ENCODE measurements at regions not wholly inside any gene's neighbourhood (a gene's known extent, or its start where the extent isn't known, plus 50 kb on each side); places are given as distances from the start of the nearest gene placed in this dataset.

GRCh38 chr4:141390571-141390970 is 169.9 kb downstream of the ZNF330 start:
- Histone ChIP-seq H3K4me1 (ENCODE audit: control insufficient read depth in 1 of 2, insufficient read depth in 2 of 2, low read depth in 1 of 2, low read length in 1 of 2) (no peaks in the 10 kb centered on the region; a peak in 1 of 4 replicates), H3K4me2 (no peak overlapping the region), H2AFZ (ENCODE audit: low read depth) (no peak overlapping the region), H3K9me3 (no peaks in the 10 kb centered on the region), H3K27me3 (ENCODE audit: insufficient read depth) (no peaks in the 10 kb centered on the region), H3F3A (replicated peaks; ENCODE audit: insufficient read depth) (no peaks in the 10 kb centered on the region), H3K9ac (no peak overlapping the region), H3K36me3 (replicated peaks in 1 of 2; ENCODE audit: control insufficient read depth in 1 of 2, insufficient read depth in 2 of 2, low read length in 1 of 2) (no peaks in the 10 kb centered on the region), H4K20me1 (ENCODE audit: insufficient read depth) (no peaks in the 10 kb centered on the region), H3K9me2 (no peaks in the 10 kb centered on the region), H3K27ac (ENCODE audit: low read depth in 2 of 2, low read length in 1 of 2) (no peak overlapping the region), H3K79me2 (ENCODE audit: insufficient read depth) (no peaks in the 10 kb centered on the region), H3K4me3 (ENCODE audit: low read depth in 2 of 2, low read length in 1 of 2) (no peak overlapping the region)
- WGBS (ENCODE audit: low lambda C conversion rate): 41% methylated on average over 1 of the region's 1 CpG
- no peak for TF ChIP-seq JUND (IDR thresholded peaks at IDR 0.05)
- TF ChIP-seq PBX3 (IDR thresholded peaks at IDR 0.05): no peak
- TF ChIP-seq TCF12 (IDR thresholded peaks at IDR 0.05): no peak
- no peak for TF ChIP-seq IRF3 (IDR thresholded peaks at IDR 0.05; ENCODE audit: low read depth, low read length)
- no peak for TF ChIP-seq CHD2 (IDR thresholded peaks at IDR 0.05; ENCODE audit: low read length, partially characterized antibody)
- TF ChIP-seq TEAD4 (IDR thresholded peaks at IDR 0.05; ENCODE audit: borderline replicate concordance, insufficient read depth): no peak
- no peak for TF ChIP-seq MXI1 (IDR thresholded peaks at IDR 0.05; ENCODE audit: low read depth, low read length)
- no peak for TF ChIP-seq USF2 (IDR thresholded peaks at IDR 0.05; ENCODE audit: borderline replicate concordance, low read depth, low read length)
- TF ChIP-seq SMC3 (IDR thresholded peaks at IDR 0.05; ENCODE audit: low read depth, low read length): no peak
- no peak for TF ChIP-seq EZH2phosphoT487 (IDR thresholded peaks at IDR 0.05; ENCODE audit: borderline replicate concordance, low read depth)
- no peak for TF ChIP-seq RCOR1 (IDR thresholded peaks at IDR 0.05; ENCODE audit: low read length)
- TF ChIP-seq ELF1 (IDR thresholded peaks at IDR 0.05): no peak
- no peak for TF ChIP-seq SIN3A (IDR thresholded peaks at IDR 0.05; ENCODE audit: borderline replicate concordance, low read depth, low read length)
- TF ChIP-seq FOSL2 (IDR thresholded peaks at IDR 0.05; ENCODE audit: borderline replicate concordance, low read depth): no peak
- CTCF ChIA-PET: no interaction called here
- no peak for DNase-seq
- POLR2A ChIA-PET: no interaction called here

GRCh38 chr4:141391293-141391692 is 170.6 kb downstream of the ZNF330 start:
- Histone ChIP-seq H3K4me3 (ENCODE audit: low read depth in 2 of 2, low read length in 1 of 2) (no peak overlapping the region), H3K36me3 (replicated peaks in 1 of 2; ENCODE audit: control insufficient read depth in 1 of 2, insufficient read depth in 2 of 2, low read length in 1 of 2) (no peaks in the 10 kb centered on the region), H3K4me2 (no peak overlapping the region), H3K27me3 (ENCODE audit: insufficient read depth) (no peaks in the 10 kb centered on the region), H2AFZ (ENCODE audit: low read depth) (no peak overlapping the region), H3F3A (replicated peaks; ENCODE audit: insufficient read depth) (no peaks in the 10 kb centered on the region), H3K9ac (no peak overlapping the region), H3K9me2 (no peaks in the 10 kb centered on the region), H3K4me1 (ENCODE audit: control insufficient read depth in 1 of 2, insufficient read depth in 2 of 2, low read depth in 1 of 2, low read length in 1 of 2) (no peaks in the 10 kb centered on the region; a peak in 1 of 4 replicates), H3K9me3 (no peaks in the 10 kb centered on the region), H3K27ac (ENCODE audit: low read depth in 2 of 2, low read length in 1 of 2) (no peak overlapping the region), H3K79me2 (ENCODE audit: insufficient read depth) (no peaks in the 10 kb centered on the region), H4K20me1 (ENCODE audit: insufficient read depth) (no peaks in the 10 kb centered on the region)
- no peak for DNase-seq
- POLR2A ChIA-PET: no interaction called here
- CTCF ChIA-PET: no interaction called here
- TF ChIP-seq CHD2 (IDR thresholded peaks at IDR 0.05; ENCODE audit: low read length, partially characterized antibody) (no peak), POLR2AphosphoS5 (IDR thresholded peaks at IDR 0.05; ENCODE audit: low read depth, low read length) (no peak), EZH2phosphoT487 (IDR thresholded peaks at IDR 0.05; ENCODE audit: borderline replicate concordance, low read depth) (no peak), REST (IDR thresholded peaks at IDR 0.05; ENCODE audit: low read depth, low read length) (no peak), TCF12 (IDR thresholded peaks at IDR 0.05) (no peak), NFIC (IDR thresholded peaks at IDR 0.05; ENCODE audit: borderline replicate concordance) (no peak), EP300 (IDR thresholded peaks at IDR 0.05; ENCODE audit: borderline replicate concordance in 1 of 2, low read depth in 1 of 2, low read length in 1 of 2) (no peak), JUND (IDR thresholded peaks at IDR 0.05) (no peak), GATA2 (CRISPR knock-in tag; IDR thresholded peaks at IDR 0.05) (no peak), ELF1 (IDR thresholded peaks at IDR 0.05) (no peak)

Data from SK-N-SH (cell line).